DMS53 (cell line): ENCODE measurements at regions not wholly inside any gene's neighbourhood (a gene's known extent, or its start where the extent isn't known, plus 50 kb on each side); places are given as distances from the start of the nearest gene placed in this dataset.

Source experiments
- DNase-seq: peaks from one replicate; lab custom pipeline; 2025; lab: John Stamatoyannopoulos, UW

GRCh38 chr6:141164042-141164743 is 968.5 kb upstream of the GJE1 start:
- DNase-seq, result peak; percentile 84

DNA sequence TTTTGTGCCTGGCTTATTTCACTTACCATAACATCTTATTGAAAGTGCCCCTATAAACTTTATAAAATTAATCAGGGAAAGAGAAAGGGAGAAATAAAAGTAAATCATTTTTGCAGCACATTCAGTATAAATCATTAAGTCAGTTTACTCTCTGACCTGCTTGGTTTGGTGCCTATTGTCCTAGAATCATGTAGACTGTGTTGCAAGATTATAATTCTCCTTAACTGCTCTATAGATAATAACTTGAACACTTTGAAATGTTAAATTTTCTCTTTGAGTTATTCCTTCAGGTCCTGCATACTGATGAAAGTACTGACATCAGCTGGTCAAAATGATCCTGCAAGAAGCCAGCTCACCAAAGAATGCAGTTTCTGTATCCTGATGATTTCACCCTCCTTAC is 969.6 kb upstream of the GJE1 start:
- DNase-seq, result no peak

- peak; percentile 4 for DNase-seq
Measured at GRCh38 chr6:141158740-141159139, 974.0 kb upstream of the GJE1 start.

DNA sequence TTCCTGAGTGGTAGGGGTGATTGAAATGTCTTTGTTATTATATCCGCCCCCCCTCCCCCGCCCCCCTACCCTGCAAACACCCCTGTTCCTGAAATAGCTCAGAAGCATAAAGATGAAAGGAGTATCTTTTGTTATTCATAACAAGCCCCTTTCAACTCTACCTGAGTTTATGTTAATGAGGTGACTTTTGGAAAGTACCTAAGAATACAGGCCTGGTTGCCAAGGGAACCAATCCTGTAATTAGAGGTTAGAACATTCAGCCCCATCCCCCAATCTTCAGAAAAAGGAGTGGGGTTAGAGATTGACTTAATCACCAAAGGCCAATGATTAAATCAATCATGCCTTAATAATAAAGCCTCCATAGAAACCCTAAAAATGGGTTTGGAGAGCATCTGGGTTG is 979.2 kb upstream of the GJE1 start:
- peak; percentile 17 for DNase-seq

- no peak for DNase-seq
Measured at GRCh38 chr6:141152951-141153350, 979.8 kb upstream of the GJE1 start.

DNA sequence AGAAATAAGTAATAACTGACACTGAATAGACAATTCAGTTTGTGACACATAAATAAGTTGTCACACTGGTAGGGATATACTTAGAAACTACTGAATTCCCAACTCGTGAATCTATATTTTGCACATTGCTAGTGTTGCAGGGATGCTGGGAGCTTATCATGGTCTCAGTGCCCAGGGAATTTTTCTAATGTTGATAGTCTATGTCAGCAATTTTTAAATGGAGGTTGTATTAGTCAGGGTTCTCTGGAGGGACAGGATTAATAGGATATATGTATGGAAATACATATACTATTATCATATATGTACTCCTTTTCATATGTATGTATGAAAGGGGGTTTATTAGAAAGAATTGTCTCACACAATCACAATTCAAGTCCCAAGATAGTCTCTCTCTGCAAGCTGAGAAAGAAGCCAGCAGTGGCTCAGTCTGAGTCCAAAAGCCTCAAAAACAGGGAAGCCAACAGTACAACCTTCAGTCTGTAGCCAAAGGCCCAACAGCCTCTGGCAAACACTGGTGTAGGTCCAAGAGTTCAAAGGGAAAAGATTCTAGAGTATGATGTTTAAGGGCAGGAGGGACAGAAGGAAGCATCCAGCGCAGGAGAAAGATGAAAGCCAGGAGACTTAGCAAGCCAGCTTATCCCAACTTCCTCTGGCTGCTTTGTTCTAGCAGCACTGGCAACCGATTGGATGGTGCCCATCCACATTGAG is 980.9 kb upstream of the GJE1 start:
- DNase-seq, result no peak

GRCh38 chr6:141141870-141142269 is 990.9 kb upstream of the GJE1 start:
- no peak for DNase-seq

GRCh38 chr6:141140905-141141304 is 991.8 kb upstream of the GJE1 start:
- no peak for DNase-seq

GRCh38 chr6:141139461-141139860 is 993.3 kb upstream of the GJE1 start:
- no peak for DNase-seq

GRCh38 chr6:141134723-141135122 is 998.0 kb upstream of the GJE1 start:
- DNase-seq, result no peak

DNA sequence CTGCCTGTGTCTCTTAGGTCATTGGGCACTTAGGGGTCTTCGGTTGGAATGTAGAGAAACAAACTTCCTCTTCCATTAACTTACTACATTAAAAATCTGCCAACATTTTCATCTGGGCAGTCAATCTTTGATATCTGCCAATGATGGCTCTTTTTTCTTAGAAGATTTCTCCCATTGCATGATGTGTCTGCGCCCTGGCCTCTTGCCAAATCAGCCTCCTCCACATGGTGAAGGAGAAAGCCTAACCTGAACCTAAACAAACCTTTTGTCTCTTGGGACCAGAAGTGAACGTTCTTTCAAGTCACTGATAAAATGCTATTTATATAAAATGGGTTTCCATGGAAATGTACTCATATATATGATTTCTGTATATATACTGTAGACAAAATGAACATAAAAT is 998.9 kb upstream of the GJE1 start:
- no peak for DNase-seq

- no peak for DNase-seq
Measured at GRCh38 chr6:141133346-141133745, 999.4 kb upstream of the GJE1 start.

- no peak for DNase-seq
Measured at GRCh38 chr6:141131616-141132015, 1001.1 kb upstream of the GJE1 start.

- DNase-seq, result no peak
Measured at GRCh38 chr6:141123497-141123896, 1009.2 kb upstream of the GJE1 start.

GRCh38 chr6:141123049-141123448 is 1009.7 kb upstream of the GJE1 start:
- DNase-seq, result peak; percentile 32

DNA sequence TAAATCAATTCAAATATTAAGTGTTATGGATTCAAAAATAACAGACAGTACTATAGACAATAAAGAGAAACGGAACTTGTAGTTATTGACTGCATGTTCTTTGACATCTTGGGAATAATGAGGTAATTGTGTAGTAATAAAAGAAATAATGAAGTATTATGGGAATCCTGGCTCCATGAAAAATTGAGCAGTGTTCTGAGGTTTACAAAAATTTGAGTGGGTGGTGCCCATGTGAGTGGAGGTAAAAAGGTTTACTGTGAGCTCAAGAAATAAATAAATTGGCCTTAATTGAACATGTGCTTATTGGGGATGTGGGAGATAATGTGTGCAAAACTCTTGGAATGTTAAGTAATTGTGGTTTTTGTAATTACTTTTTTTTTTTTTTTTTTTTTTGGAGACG is 1013.7 kb upstream of the GJE1 start:
- no peak for DNase-seq

DNA sequence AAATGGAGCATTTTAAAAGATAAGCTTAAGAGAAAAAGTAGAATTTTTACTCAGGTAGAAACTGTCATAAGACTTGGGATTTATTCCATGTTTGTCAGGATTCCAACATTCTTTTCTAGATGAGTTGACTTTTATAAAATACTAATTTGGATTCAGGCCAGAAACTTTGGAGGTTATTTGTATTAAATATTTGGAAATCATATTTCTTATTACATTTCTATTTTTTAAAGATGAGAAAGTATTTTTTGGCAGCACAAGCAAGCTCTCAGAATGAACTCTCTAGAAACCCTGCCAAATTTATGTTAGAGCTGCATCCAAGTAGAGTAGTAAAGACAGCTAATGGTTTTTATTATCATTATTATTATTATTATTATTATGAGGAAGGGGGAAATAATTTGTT is 1014.9 kb upstream of the GJE1 start:
- no peak for DNase-seq

GRCh38 chr6:141110481-141110880 is 1022.2 kb upstream of the GJE1 start:
- peak; percentile 13 for DNase-seq

- peak; percentile 88 for DNase-seq
Measured at GRCh38 chr6:141107591-141108160, 1025.0 kb upstream of the GJE1 start.

- peak; percentile 27 for DNase-seq
Measured at GRCh38 chr6:141105481-141105880, 1027.2 kb upstream of the GJE1 start.

- peak; percentile 88 for DNase-seq
Measured at GRCh38 chr6:141103246-141103645, 1029.5 kb upstream of the GJE1 start.

DNA sequence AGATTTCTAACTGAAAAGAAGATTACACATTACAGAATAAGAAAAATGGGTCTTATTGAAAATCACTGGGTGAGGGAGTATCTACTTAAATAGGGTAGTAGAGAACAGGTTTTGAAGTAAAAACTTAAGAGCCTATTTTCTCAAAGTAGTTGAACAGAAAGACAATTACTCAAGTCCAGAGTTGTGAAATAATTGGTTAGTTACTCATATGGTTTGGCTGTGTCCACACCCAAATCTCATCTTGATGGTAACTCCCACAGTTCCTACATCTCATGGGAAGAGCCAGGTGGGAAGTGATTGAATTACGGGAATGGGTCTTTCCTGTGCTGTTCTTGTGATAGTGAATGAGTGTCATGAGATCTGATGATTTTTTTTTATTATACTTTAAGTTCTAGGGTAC is 1035.3 kb upstream of the GJE1 start:
- DNase-seq, result no peak

- no peak for DNase-seq
Measured at GRCh38 chr6:141095308-141095707, 1037.4 kb upstream of the GJE1 start.
